K562 (cell line): ENCODE measurements at regions not wholly inside any gene's neighbourhood (a gene's known extent, or its start where the extent isn't known, plus 50 kb on each side); places are given as distances from the start of the nearest gene placed in this dataset.
A peak's percentile ranks its signal among the peaks of the same experiment; 100 is the strongest.

Source experiments
- JUND ChIP-seq, 2 experiments: IDR thresholded peaks; 2 replicates in 1 of 2; 3 replicates in 1 of 2; pipeline ENCODE4 v1.6.1; 2011; ENCODE audit warnings: borderline replicate concordance in 2 of 2, low read depth in 2 of 2, low read length in 2 of 2, improper control_type of control experiment in 1 of 2, missing biosample characterization in 1 of 2, missing genetic modification characterization in 1 of 2, missing genetic modification reagents in 1 of 2
- MXD1 ChIP-seq: fragments of 250-450 bp; sonication (Bioruptor Pico); IDR thresholded peaks from 2 replicates; pipeline ENCODE4 v1.8.0; 2021; ENCODE audit warnings: borderline replicate concordance, mild to moderate bottlenecking, moderate library complexity; ENCODE audit not compliant: poor library complexity, severe bottlenecking
- NR2C1 ChIP-seq, 2 experiments: fragments of 450-650 bp; IDR thresholded peaks; 2 replicates each; pipeline ENCODE4 v1.6.1; 2017; ENCODE audit warnings: mild to moderate bottlenecking in 2 of 2, antibody characterized with exemption in 1 of 2, inconsistent platforms in 1 of 2, missing compliant biosample characterization in 1 of 2, missing genetic modification characterization in 1 of 2
- PCBP1 ChIP-seq: fragments of 200-400 bp; formaldehyde crosslinking; IDR thresholded peaks from 2 replicates; pipeline ENCODE4 v1.6.1; 2018; ENCODE audit warnings: mild to moderate bottlenecking, low read depth, low read length; ENCODE audit not compliant: poor library complexity, severe bottlenecking
- PKNOX1 ChIP-seq: fragments of 450-650 bp; IDR thresholded peaks from 2 replicates; pipeline ENCODE4 v1.6.1; 2016
- RERE ChIP-seq: sonication (generic); formaldehyde crosslinking; IDR thresholded peaks from 2 replicates; pipeline ENCODE4 v1.8.0; 2023; ENCODE audit warnings: missing genetic modification reagents, mild to moderate bottlenecking, borderline replicate concordance
- ZFX ChIP-seq: sonication (generic); formaldehyde crosslinking; IDR thresholded peaks from 2 replicates; pipeline ENCODE4 v1.8.0; 2022; ENCODE audit warnings: mild to moderate bottlenecking, missing genetic modification reagents, moderate library complexity

GRCh38 chr7:106575138-106575823, 85.7 kb downstream of the CCDC71L start (continued):
- TF ChIP-seq RERE (no peak), PKNOX1 (no peak), JUND (IDR thresholded peaks at IDR 0.05; ENCODE audit: borderline replicate concordance, low read depth, low read length) (no peak), JUND (tag; IDR thresholded peaks at IDR 0.05; ENCODE audit: borderline replicate concordance, low read depth, low read length) (peak; percentile 17; the same call in 2 of the 3 replicates), ZFX (CRISPR knock-in tag) (no peak), MXD1 (CRISPR knock-in tag) (no peak), NR2C1 (IDR thresholded peaks at IDR 0.05) (no peak), NR2C1 (tag; IDR thresholded peaks at IDR 0.05) (0 out of 2 replicates have a peak, but pooled peaks have one; percentile 22), PCBP1 (no peak)
